ENCODE measurements at regions not wholly inside any gene's neighbourhood (a gene's known extent, or its start where the extent isn't known, plus 50 kb on each side); places are given as distances from the start of the nearest gene placed in this dataset.

- DNase-seq = no peak
These were observed 443.1 kb upstream of the ZEB2 start for GRCh38 chr2:144963031-144963430.

GRCh38 chr2:144959416-144959815 is 439.5 kb upstream of the ZEB2 start:
- no peak for DNase-seq

- DNase-seq = no peak
These were observed 431.1 kb upstream of the ZEB2 start for GRCh38 chr2:144950899-144951560.

- no peak for DNase-seq
These were observed 428.4 kb upstream of the ZEB2 start for GRCh38 chr2:144948205-144948855.

- DNase-seq = no peak
These were observed 427.8 kb upstream of the ZEB2 start for GRCh38 chr2:144947709-144948037.

GRCh38 chr2:144946263-144946662 is 426.3 kb upstream of the ZEB2 start:
- no peak for DNase-seq

GRCh38 chr2:144944546-144945220 is 424.8 kb upstream of the ZEB2 start:
- no peak for DNase-seq

- no peak for DNase-seq
These were observed 424.1 kb upstream of the ZEB2 start for GRCh38 chr2:144943986-144944385.

- no peak for DNase-seq
These were observed 423.5 kb upstream of the ZEB2 start for GRCh38 chr2:144943293-144943941.

- no peak for DNase-seq
These were observed 422.8 kb upstream of the ZEB2 start for GRCh38 chr2:144942516-144943256.

- DNase-seq = no peak
These were observed 422.0 kb upstream of the ZEB2 start for GRCh38 chr2:144941743-144942488.

- no peak for DNase-seq
These were observed 419.7 kb upstream of the ZEB2 start for GRCh38 chr2:144939590-144939989.

- DNase-seq = no peak
These were observed 418.2 kb upstream of the ZEB2 start for GRCh38 chr2:144937910-144938709.

GRCh38 chr2:144937066-144937465 is 417.1 kb upstream of the ZEB2 start:
- DNase-seq = no peak

GRCh38 chr2:144936442-144936841 is 416.5 kb upstream of the ZEB2 start:
- DNase-seq = no peak

- no peak for DNase-seq
These were observed 415.8 kb upstream of the ZEB2 start for GRCh38 chr2:144935736-144936135.

- DNase-seq = no peak
These were observed 415.3 kb upstream of the ZEB2 start for GRCh38 chr2:144935191-144935590.

GRCh38 chr2:144931960-144932359 is 412.0 kb upstream of the ZEB2 start:
- DNase-seq = no peak

- no peak for DNase-seq
These were observed 411.6 kb upstream of the ZEB2 start for GRCh38 chr2:144931480-144931879.

- DNase-seq = no peak
These were observed 407.5 kb upstream of the ZEB2 start for GRCh38 chr2:144927429-144927828.

- no peak for DNase-seq
These were observed 406.0 kb upstream of the ZEB2 start for GRCh38 chr2:144925886-144926285.

- no peak for DNase-seq
These were observed 404.9 kb upstream of the ZEB2 start for GRCh38 chr2:144924827-144925226.

Measured in CD4-positive, alpha-beta T cell treated with Interleukin-10 for 1 hour (primary cell).